GM12874 (cell line): ENCODE measurements at regions not wholly inside any gene's neighbourhood (a gene's known extent, or its start where the extent isn't known, plus 50 kb on each side); places are given as distances from the start of the nearest gene placed in this dataset.

ENCODE experiments used
- TF ChIP-seq, protein P1 (sequence below): IDR thresholded peaks from 2 replicates; pipeline ENCODE4 v1.5.1; 2011; ENCODE audit warnings: low read depth, mild to moderate bottlenecking, control low read depth, low read length, moderate library complexity; ENCODE audit not compliant: insufficient read depth

GRCh38 chr16:13479549-13479948, 440.4 kb upstream of the ERCC4 start:
- TF ChIP-seq, protein P1, sequence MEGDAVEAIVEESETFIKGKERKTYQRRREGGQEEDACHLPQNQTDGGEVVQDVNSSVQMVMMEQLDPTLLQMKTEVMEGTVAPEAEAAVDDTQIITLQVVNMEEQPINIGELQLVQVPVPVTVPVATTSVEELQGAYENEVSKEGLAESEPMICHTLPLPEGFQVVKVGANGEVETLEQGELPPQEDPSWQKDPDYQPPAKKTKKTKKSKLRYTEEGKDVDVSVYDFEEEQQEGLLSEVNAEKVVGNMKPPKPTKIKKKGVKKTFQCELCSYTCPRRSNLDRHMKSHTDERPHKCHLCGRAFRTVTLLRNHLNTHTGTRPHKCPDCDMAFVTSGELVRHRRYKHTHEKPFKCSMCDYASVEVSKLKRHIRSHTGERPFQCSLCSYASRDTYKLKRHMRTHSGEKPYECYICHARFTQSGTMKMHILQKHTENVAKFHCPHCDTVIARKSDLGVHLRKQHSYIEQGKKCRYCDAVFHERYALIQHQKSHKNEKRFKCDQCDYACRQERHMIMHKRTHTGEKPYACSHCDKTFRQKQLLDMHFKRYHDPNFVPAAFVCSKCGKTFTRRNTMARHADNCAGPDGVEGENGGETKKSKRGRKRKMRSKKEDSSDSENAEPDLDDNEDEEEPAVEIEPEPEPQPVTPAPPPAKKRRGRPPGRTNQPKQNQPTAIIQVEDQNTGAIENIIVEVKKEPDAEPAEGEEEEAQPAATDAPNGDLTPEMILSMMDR = no peak

DNA sequence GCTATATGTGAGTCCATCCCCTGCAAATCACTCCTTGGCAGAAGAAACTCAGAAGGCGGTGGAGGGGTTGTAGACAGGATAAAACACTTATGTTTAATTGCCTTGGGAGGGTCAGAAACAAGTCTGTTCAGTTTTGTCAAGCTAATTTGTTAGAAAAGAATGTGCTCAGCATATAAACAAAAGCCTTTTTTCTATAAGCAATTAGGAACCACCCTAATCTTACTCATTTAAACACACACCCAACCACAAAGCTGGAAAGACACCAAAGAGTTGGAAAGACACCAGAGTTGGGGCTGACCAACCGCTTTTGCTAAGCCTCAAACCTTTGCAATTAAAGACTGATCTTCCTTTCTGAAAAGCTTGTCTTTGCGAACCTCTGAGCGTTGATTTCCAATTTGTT, 439.2 kb upstream of the ERCC4 start:
- TF ChIP-seq, protein P1 = no peak

DNA sequence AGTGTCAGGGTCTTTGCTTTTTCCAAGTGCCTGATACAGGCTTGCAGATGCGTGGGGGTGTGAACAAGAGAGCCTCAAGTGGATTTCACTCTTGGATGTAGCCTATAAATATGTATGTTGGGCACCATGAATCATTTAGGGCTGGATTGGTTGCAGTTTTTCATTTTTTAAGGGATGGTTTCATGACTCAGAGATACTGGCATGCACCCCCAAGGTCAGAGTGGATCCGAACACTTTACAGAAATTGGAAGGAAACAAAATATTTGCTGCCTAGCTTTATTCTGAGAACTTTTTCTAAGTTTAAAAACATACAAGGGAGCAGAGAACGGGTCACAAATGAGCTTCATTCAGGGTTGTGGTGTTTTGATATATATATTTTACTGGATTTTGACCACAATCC, 436.8 kb upstream of the ERCC4 start:
- TF ChIP-seq, protein P1 = no peak

DNA sequence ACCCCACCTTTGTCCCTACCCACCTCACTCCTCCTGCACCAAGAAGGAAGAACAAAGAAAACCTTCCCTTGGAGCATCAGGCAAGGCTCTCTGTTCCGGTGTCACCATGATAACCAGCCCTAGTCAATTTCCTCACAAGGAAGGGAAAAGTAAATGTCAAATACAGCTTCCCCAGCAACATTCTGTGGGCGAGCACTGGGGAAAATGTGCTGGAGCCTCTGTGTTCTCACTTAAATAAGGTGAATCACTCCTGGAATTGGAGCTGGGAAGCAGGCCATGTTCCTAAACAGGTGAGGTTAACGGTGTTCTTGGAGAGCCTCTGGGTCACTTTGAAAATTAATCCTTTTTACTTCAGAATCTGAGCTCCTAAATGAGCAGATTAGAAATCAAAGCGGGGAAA, 427.9 kb upstream of the ERCC4 start:
- TF ChIP-seq, protein P1 = no peak

DNA sequence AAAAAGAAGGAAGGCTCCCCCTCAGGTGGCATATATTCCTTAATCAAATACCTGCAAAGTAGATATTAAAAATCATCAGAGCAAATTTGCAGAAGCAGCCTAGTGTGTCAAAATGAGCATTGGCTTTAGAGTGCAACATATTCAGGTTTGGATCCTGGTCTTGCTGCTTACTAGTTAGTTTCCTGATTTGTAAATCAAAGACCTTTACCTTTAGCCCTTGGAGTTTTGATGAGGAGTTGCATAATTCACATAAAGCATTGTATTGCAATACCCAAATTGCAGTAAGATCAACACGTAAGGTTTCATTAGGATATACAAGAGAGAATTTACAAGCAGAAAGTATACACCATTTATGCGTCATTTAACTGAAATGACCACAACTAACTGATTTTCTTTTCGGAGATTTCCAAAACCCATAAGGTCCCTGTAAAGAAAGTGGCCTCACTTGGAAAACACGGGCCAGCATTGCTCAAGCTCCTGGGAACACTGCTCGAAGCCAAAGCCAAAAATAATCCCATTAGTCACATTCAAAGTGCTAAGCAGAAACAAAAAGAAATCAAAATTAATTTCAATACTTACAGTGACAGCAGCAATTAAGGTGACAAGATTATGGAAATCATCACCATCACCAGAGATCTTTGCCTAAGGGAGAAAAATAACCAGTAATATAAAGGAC, 415.9 kb upstream of the ERCC4 start:
- TF ChIP-seq, protein P1 = no peak

- TF ChIP-seq, protein P1 = no peak
Measured at GRCh38 chr16:13507530-13507929, 412.4 kb upstream of the ERCC4 start.

DNA sequence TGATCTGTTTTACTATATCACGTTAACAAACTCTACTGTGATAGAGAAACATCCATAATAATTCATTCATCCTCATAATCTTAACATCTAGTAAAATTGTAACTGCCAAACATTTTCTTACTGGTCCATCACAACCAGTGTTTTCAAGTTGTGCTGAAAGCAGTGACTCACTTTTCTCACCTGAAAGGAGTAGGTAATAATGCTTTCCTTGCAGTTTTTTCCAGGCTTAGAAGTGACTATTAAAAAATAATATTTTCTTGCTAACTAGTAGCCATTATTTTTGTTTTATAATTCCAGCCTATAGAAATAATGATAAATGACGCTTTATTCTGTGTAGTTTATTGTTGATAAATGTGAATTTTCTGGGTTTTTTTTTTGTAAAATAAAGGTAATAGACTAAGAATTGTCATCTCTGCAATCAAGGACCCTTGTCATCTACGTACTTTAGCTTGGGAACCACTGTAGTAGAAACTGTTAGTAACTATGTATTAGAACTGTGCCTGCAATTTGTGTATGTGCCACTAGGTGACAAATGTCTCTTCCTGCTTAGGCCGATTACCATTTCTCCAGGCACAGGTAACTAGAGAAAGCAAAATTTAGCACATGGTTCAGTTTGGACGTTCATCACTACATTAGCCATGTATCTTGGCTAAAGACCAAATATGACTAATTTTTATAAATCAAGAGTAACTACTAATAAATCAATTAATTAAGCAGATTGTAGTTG, 409.4 kb upstream of the ERCC4 start:
- TF ChIP-seq, protein P1 = no peak
